K562 (cell line): ENCODE measurements at regions not wholly inside any gene's neighbourhood (a gene's known extent, or its start where the extent isn't known, plus 50 kb on each side); places are given as distances from the start of the nearest gene placed in this dataset.

Source experiments
- ATAC-seq: fragments of 200-7000 bp; cut with Tn5 transposase; 3 replicates; pipeline ENCODE4 v1.9.1; 2020; ENCODE audit warnings: moderate library complexity
- BruUV-seq: library from RNA; stranded (reverse); fragments of 400-500 nt; replicated peaks from 2 replicates; lab custom pipeline; 2021; lab: Mats Ljungman, UMichigan
- CTCF ChIA-PET: fragments of 300-600 bp; formaldehyde crosslinking; extraction: SDS; loops from one replicate; lab custom pipeline; 2021; ENCODE audit warnings: low intra/inter-chr PET ratio; lab: Yijun Ruan, JAX
- POLR2A ChIA-PET: fragments of 300-600, 350-650 bp; sonication (Branson Sonifier 250); formaldehyde crosslinking; extraction: SDS; loops from one replicate; lab custom pipeline; 2021; ENCODE audit warnings: antibody characterized with exemption, inconsistent platforms; lab: Yijun Ruan, JAX
- DNase-seq, 4 experiments: peaks; one replicate each; pipeline versions ENCODE4 v3.0.0 to v3.0.0-alpha.2; 2011 to 2018; ENCODE audit warnings: low spot score in 3 of 4, mixed read lengths in 3 of 4; ENCODE audit errors: extremely low read depth in 1 of 4
- FAIRE-seq: peaks from 2 replicates; lab custom pipeline; 2011; peaks lifted over from hg19 to GRCh38; lab: Jason Lieb, UNC
- H2AFZ ChIP-seq: 2 replicates; pipeline ENCODE4 v1.6.0; 2011; ENCODE audit warnings: low read depth, low read length, control low read depth, inconsistent platforms
- H3K27ac ChIP-seq: fragments of 200-600 bp; 3 replicates; pipeline ENCODE4 v1.8.0; 2011; ENCODE audit warnings: low read depth, mild to moderate bottlenecking, control low read depth, inconsistent platforms, low read length, moderate library complexity, mixed read lengths; ENCODE audit errors: extremely low read depth
- H3K27me3 ChIP-seq, 2 experiments: fragments of 300-600 bp in 1 of 2; 2 replicates in 1 of 2; 3 replicates in 1 of 2; pipeline versions ENCODE4 v1.6.0 to v1.8.0; 2011; ENCODE audit warnings: inconsistent platforms in 2 of 2, low read length in 2 of 2, mild to moderate bottlenecking in 1 of 2, mixed read lengths in 1 of 2, moderate library complexity in 1 of 2; ENCODE audit not compliant: control insufficient read depth in 2 of 2, insufficient read depth in 2 of 2
- H3K36me3 ChIP-seq: fragments of 300-600 bp; 3 replicates; pipeline ENCODE4 v1.8.0; 2011; ENCODE audit warnings: mild to moderate bottlenecking, low read length, inconsistent platforms; ENCODE audit not compliant: control insufficient read depth, insufficient read depth
- H3K4me1 ChIP-seq, 2 experiments: fragments of 200-600 bp in 1 of 2; replicated peaks in 1 of 2; 2 replicates in 1 of 2; 3 replicates in 1 of 2; pipeline versions ENCODE4 v1.5.1 to v1.8.0; 2011; ENCODE audit warnings: inconsistent platforms in 2 of 2, low read length in 2 of 2, mild to moderate bottlenecking in 1 of 2, mixed read lengths in 1 of 2, moderate library complexity in 1 of 2; ENCODE audit not compliant: control insufficient read depth in 2 of 2, insufficient read depth in 2 of 2
- H3K4me2 ChIP-seq: 2 replicates; pipeline ENCODE4 v1.6.1; 2011; ENCODE audit warnings: low read length, control low read depth, inconsistent platforms, mixed read lengths; ENCODE audit not compliant: insufficient read depth
- H3K4me3 ChIP-seq: fragments of 200-600 bp; sonication (generic), shearing (Covaris generic); 2 replicates; pipeline ENCODE4 v1.5.1; 2016; ENCODE audit warnings: control low read depth, inconsistent platforms
- H3K79me2 ChIP-seq: fragments of 200-600 bp; 3 replicates; pipeline ENCODE4 v1.8.0; 2011; ENCODE audit warnings: low read length, inconsistent platforms; ENCODE audit not compliant: control insufficient read depth, insufficient read depth
- H3K9ac ChIP-seq, 2 experiments: 2 replicates each; pipeline versions ENCODE4 v1.6.0 to v1.6.1; 2011; ENCODE audit warnings: low read depth in 2 of 2, low read length in 2 of 2, control low read depth in 1 of 2, inconsistent platforms in 1 of 2, mild to moderate bottlenecking in 1 of 2, mixed read lengths in 1 of 2; ENCODE audit not compliant: insufficient read depth in 1 of 2
- H3K9me1 ChIP-seq: one replicate; pipeline ENCODE4 v1.6.0; 2011; ENCODE audit warnings: inconsistent platforms, mild to moderate bottlenecking, low read length, moderate library complexity; ENCODE audit not compliant: control insufficient read depth, insufficient read depth
- H3K9me3 ChIP-seq: replicated peaks from 2 replicates; pipeline ENCODE4 v1.5.1; 2011; ENCODE audit warnings: low read depth, low read length, inconsistent platforms; ENCODE audit not compliant: control insufficient read depth, insufficient read depth
- H4K20me1 ChIP-seq: replicated peaks from 2 replicates; pipeline ENCODE4 v1.6.1; 2011; ENCODE audit warnings: low read length, inconsistent platforms, mixed read lengths; ENCODE audit not compliant: control insufficient read depth, insufficient read depth
- CEBPG ChIP-seq, 3 experiments: fragments of 200-800 bp in 1 of 3; sonication (Bioruptor generic) in 1 of 3; sonication (generic) in 1 of 3; formaldehyde crosslinking in 1 of 3; IDR thresholded peaks in 2 of 3; conservative IDR thresholded peaks in 1 of 3; 2 replicates each; pipeline versions ENCODE4 v1.6.1 to v1.8.0; 2016 to 2022; ENCODE audit warnings: missing compliant biosample characterization in 2 of 3, missing genetic modification characterization in 2 of 3, mild to moderate bottlenecking in 1 of 3, missing genetic modification reagents in 1 of 3
- EP400 ChIP-seq: fragments of 450-650 bp; IDR thresholded peaks from 2 replicates; pipeline ENCODE4 v1.6.1; 2017; ENCODE audit warnings: antibody characterized with exemption, mild to moderate bottlenecking, moderate library complexity
- NFATC3 ChIP-seq: fragments of 450-650 bp; IDR thresholded peaks from 2 replicates; pipeline ENCODE4 v1.6.1; 2017; ENCODE audit warnings: mild to moderate bottlenecking
- POLR2B ChIP-seq: fragments of 450-650 bp; IDR thresholded peaks from 2 replicates; pipeline ENCODE4 v1.6.1; 2018; ENCODE audit warnings: low read depth; ENCODE audit not compliant: partially characterized antibody
- RBM15 ChIP-seq: fragments of 200-400 bp; formaldehyde crosslinking; IDR thresholded peaks from 2 replicates; pipeline ENCODE4 v1.6.1; 2018; ENCODE audit warnings: mild to moderate bottlenecking, low read length, moderate library complexity; ENCODE audit not compliant: insufficient read depth
- WGBS: fragments of 100-300 bp; shearing (Covaris generic); methylation state at CpG from one replicate; pipeline ENCODE4 v1.1.6; 2016; ENCODE audit warnings: low coverage, mixed read lengths; ENCODE audit not compliant: insufficient coverage; ENCODE audit errors: missing lambda C conversion rate; 5-methylcytosine and 5-hydroxymethylcytosine counted together
- in situ Hi-C: fragments of 300-500 bp; cut with MboI; formaldehyde crosslinking; loops from 4 replicates; pipeline ENCODE4 v1.15.0; 2018; ENCODE audit warnings: inconsistent platforms, mixed read lengths
- intact Hi-C: fragments of 100-400 bp; cut with micrococcal nuclease; formaldehyde crosslinking; loops from 2 replicates; pipeline ENCODE4 v1.14.2; 2022
- TF ChIP-seq, protein P1 (sequence below): conservative IDR thresholded peaks from 2 replicates; pipeline ENCODE4 v1.6.1; 2011; ENCODE audit warnings: low read depth, mild to moderate bottlenecking, low read length; ENCODE audit not compliant: control insufficient read depth

DNA sequence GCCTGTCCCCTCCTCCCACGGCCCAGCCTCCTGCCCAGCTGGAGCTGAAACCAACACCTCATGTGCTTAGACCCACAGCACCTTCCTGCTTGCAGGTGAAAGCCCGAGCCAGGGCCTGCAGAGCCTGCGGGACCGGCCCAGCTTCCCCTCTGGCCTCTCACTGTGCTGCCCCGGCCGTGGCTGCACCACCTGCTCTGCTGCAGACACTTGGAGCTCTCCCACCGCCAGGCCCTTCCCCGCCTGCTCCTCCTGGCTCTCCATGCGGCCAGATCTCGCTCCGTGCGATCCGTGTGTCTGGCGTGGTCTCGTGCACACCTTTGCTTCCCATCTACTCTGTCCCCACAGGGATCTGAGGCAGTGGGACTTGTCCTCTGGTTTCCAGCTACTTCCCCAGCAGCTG is 72.2 kb upstream of the FBRSL1 start:
- H3K36me3 ChIP-seq, result no peaks in the 10 kb centered on the region
- CTCF ChIA-PET, result no interaction called here
- DNase-seq, result no peak
- TF ChIP-seq RBM15, result no peak
- TF ChIP-seq, all 486 proteins: peak for 0
- H3K9me1 ChIP-seq, result no peaks in the 10 kb centered on the region
- peaks cover 3% of the 10 kb centered on the region; the same call in 1 of the 2 replicates for H4K20me1 ChIP-seq
- no peak overlapping the region for H3K4me3 ChIP-seq
- H2AFZ ChIP-seq, result no peak overlapping the region
- no peak overlapping the region for H3K4me2 ChIP-seq
- no peak overlapping the region for H3K27ac ChIP-seq
- H3K9me3 ChIP-seq, result no peaks in the 10 kb centered on the region
- no peak overlapping the region; a peak in 1 of 4 replicates for H3K9ac ChIP-seq
- no TSS peak for BruUV-seq
- peaks cover 2 to 43% of the 10 kb centered on the region in 2 experiments; a peak in 3 of 5 replicates for H3K4me1 ChIP-seq
- ATAC-seq, result no peak
- POLR2A ChIA-PET, result no interaction called here
- 3% methylated on average over 14 of the region's 15 CpGs for WGBS
- H3K79me2 ChIP-seq, result no peaks in the 10 kb centered on the region
- in situ Hi-C loops, result loop anchor here (5.0 to 10.0 kb wide), 2 partner anchors 137 to 185 kb away; no protein-coding TSS in a partner anchor
- H3K27me3 ChIP-seq, result peaks cover 8 to 50% of the 10 kb centered on the region in 2 experiments; a peak in 3 of 5 replicates
- FAIRE-seq, result no peak
- intact Hi-C loops, result loop anchor here (10.0 kb wide), 1 partner anchor 263 kb away; no protein-coding TSS in a partner anchor

DNA sequence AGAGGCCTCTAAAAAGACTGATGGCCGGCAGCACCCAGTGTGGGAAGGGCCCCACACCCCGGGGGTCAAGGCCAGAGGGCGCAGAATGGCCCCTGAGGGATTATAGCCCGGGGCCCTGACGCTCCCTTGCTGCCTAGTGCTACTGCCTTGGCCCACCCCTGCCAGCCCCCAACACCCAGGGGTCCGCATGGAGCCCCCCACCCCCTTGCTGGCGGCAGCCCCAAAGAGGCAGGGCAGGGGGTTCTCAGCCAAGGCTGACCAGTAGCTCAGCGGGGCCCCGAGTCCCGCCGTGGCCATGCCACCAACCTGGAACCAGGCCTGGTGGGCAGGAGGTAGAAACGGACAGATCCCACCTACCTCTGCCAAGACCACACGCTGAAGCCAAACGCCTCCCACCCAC is 73.1 kb upstream of the FBRSL1 start:
- H3K27ac ChIP-seq, result no peak overlapping the region
- peaks cover 0 to 37% of the 10 kb centered on the region in 2 experiments; a peak in 2 of 5 replicates for H3K4me1 ChIP-seq
- in situ Hi-C loops, result loop anchor here (5.0 to 10.0 kb wide), 2 partner anchors 138 to 185 kb away; no protein-coding TSS in a partner anchor
- no peak for DNase-seq
- intact Hi-C loops, result loop anchor here (10.0 kb wide), 1 partner anchor 262 kb away; no protein-coding TSS in a partner anchor
- H3K9me1 ChIP-seq, result no peaks in the 10 kb centered on the region
- POLR2A ChIA-PET, result no interaction called here
- TF ChIP-seq EP400 (no peak), NFATC3 (no peak), CEBPG (CRISPR knock-in tag; IDR thresholded peaks at IDR 0.05) (no peak), CEBPG (tag; conservative IDR thresholded peaks at IDR 0.05 in 1 of 2, IDR thresholded peaks at IDR 0.05 in 1 of 2) (no peak), POLR2B (no peak)
- TF ChIP-seq, protein P1, sequence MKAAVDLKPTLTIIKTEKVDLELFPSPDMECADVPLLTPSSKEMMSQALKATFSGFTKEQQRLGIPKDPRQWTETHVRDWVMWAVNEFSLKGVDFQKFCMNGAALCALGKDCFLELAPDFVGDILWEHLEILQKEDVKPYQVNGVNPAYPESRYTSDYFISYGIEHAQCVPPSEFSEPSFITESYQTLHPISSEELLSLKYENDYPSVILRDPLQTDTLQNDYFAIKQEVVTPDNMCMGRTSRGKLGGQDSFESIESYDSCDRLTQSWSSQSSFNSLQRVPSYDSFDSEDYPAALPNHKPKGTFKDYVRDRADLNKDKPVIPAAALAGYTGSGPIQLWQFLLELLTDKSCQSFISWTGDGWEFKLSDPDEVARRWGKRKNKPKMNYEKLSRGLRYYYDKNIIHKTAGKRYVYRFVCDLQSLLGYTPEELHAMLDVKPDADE, result no peak
- TF ChIP-seq, all 486 proteins: peak for 0
- no TSS peak for BruUV-seq
- H3K27me3 ChIP-seq, result peaks cover 8 to 49% of the 10 kb centered on the region in 2 experiments; a peak in 3 of 5 replicates
- no peaks in the 10 kb centered on the region for H3K79me2 ChIP-seq
- no peak overlapping the region for H2AFZ ChIP-seq
- no peaks in the 10 kb centered on the region for H3K36me3 ChIP-seq
- WGBS, result 35% methylated on average over 8 of the region's 14 CpGs
- H3K4me3 ChIP-seq, result no peak overlapping the region
- peaks cover 3% of the 10 kb centered on the region; the same call in 1 of the 2 replicates for H4K20me1 ChIP-seq
- FAIRE-seq, result no peak
- no peak overlapping the region for H3K4me2 ChIP-seq
- CTCF ChIA-PET, result no interaction called here
- no peak for ATAC-seq
- H3K9ac ChIP-seq, result no peak overlapping the region
- H3K9me3 ChIP-seq, result no peaks in the 10 kb centered on the region
